ENCODE measurements at regions not wholly inside any gene's neighbourhood (a gene's known extent, or its start where the extent isn't known, plus 50 kb on each side); places are given as distances from the start of the nearest gene placed in this dataset.

DNA sequence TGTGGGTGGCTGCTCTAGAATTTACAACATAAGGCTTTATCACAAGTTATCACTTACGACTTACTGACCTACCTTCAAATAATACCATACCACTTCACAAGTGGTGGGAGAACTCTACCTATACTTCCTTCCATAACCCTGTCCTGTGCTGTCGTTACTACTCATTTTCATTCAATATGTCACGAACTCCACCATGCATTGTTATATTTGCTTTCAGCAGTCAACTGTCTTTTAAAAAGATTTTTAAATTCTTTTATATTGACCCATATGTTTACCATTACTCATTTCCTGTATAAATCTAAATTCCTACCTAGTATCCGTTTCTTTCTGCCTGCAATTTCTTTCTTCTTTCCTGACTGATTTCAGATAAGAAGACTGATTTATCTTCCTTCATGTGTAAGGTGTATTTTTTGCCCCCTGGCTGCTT lies 200.0 kb downstream of the KLF12 start:
- DNase-seq = no peak

GRCh38 chr13:73933795-73934194 lies 200.4 kb downstream of the KLF12 start:
- no peak for DNase-seq

- DNase-seq = no peak
These were observed 202.1 kb downstream of the KLF12 start for GRCh38 chr13:73932091-73932490.

GRCh38 chr13:73929287-73929932 lies 204.8 kb downstream of the KLF12 start:
- DNase-seq = no peak

- DNase-seq = no peak
These were observed 209.6 kb downstream of the KLF12 start for GRCh38 chr13:73924607-73925006.

DNA sequence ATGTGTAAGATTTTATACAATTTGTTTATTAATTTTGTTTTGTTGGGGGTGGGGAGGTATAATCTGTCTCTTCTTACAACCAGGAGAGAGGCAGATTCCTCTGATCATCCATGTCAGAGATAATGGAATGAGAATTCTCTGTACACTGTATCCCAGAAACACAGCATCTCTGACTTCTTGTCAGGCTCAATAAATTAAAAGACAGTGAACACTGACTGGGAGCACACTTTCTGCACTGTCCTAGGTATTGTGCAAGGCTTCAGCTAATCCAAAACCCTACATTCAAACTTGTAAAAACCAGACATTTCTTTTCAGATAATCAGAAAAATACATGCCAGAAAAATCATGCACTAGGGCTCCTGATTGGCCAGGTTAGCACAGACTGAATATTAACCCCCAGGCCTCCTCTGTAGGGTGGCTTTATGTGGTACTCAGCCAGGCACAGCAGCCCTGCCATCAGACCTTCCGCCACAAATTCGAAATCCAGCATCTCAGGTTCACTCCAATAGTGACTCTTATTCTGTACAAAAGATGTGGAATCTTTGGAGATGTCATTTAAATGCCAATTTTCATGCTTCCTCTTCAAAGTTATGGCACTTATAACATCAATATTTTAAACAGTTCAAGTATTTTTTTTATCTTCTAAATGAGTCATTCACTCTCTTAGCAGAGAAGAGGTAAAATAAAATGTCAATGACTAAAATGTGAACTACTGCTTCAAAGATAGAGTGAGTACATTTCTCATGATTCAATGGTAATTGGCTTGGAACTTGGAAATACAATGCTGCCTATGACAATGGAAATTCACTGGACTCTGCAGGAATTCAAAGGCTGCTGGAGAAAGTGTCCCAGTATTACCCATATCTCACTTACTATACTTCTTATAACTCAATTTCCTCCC lies 211.5 kb downstream of the KLF12 start:
- DNase-seq = no peak

DNA sequence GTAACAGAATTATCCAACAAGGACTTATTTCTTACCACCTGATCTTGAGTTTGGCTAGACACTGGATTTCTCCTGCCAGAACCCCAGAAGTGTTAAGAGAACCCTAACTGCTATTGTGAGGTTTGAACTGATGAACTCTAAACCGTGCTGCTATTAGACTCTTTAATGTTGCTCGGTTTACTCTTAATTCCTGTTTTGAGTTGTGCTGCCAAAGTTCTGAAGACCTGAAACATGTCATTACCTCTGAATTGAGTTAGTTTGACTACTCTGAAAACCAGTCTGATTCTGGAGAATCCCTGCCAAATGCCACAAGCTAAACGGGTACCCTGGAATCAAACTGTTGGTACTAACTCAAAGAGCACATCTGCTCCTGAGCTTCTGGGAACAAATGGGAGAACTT lies 215.5 kb downstream of the KLF12 start:
- no peak for DNase-seq

- no peak for DNase-seq
These were observed 220.3 kb downstream of the KLF12 start for GRCh38 chr13:73913751-73914518.

- no peak for DNase-seq
These were observed 221.0 kb downstream of the KLF12 start for GRCh38 chr13:73913079-73913740.

GRCh38 chr13:73911361-73911760 lies 222.8 kb downstream of the KLF12 start:
- DNase-seq = no peak

DNA sequence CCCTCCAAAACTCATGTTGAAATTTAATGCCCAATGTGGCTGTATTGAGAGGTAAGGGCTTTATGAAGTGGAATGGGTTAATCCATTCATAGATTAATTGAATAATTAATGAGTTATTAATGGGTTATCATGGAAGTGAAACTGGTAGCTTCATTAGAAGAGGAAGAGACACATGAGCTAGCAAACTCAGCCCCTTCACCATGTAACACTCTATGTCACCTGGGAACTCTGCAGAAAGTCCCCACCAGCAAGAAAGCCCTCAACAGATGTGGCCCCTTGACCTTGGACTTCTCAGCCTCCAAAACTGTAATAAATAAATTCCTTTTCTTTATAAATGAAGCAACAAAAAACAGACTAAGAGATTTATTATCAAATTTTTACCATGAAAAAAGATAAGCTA lies 223.5 kb downstream of the KLF12 start:
- no peak for DNase-seq

GRCh38 chr13:73908809-73909208 lies 225.4 kb downstream of the KLF12 start:
- DNase-seq = no peak

- DNase-seq = no peak
These were observed 229.6 kb downstream of the KLF12 start for GRCh38 chr13:73904625-73905024.

DNA sequence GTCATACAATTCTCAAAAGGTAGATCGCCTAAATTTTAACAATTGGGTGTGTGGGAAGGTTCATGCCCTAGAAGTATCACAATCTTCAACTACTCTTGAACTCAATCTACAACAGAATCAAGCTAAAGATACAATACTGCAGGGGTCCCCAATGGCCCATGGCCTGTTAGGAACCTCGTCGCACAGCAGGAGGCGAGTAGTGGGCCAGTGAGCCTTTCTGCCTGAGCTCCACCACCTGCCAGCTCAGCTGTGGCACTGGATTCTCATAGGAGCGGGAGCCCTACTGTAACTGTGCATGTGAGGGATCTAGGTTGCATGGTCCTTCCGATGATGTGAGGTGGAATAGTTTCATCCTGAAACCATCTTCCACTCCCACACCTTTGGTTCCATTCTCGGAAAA lies 230.6 kb downstream of the KLF12 start:
- DNase-seq = no peak

DNA sequence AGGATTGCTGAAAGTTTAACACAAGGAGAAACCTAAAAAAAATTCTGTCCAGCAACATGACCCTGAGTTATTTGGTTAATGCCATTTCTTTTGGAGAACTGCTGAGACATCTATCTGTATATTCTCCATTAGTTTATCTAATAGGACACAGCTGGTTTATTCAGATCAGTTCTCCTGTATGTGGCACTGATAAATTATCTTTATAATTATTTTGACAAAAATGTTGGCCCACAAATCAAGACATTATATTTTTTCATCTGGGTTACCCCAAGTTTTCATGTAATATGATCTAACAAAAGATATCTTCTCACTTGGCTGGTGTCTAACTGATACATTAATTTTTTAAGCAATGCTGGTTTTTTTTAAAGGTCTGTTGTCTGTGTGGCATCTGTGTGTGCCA lies 231.4 kb downstream of the KLF12 start:
- no peak for DNase-seq

- DNase-seq = no peak
These were observed 231.9 kb downstream of the KLF12 start for GRCh38 chr13:73902296-73902695.

GRCh38 chr13:73901324-73902068 lies 232.7 kb downstream of the KLF12 start:
- DNase-seq = no peak

DNA sequence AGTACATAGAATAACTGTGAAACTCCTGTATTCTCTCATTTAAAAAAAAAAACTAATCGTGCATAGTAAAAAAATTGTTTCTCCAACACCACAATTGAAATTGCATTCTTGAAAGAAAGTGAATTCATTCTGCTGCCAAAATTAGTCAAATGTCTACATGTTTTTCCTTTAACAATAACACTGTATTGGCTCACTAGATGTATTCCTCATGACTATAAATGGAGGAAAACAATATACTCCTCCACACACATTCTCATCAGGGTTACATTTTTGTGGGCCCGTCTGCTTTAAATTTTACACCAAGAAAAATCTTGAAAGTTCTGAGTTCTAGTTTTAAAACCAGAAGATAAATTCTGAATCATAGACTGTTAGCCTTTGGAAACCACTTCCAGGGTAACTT lies 233.6 kb downstream of the KLF12 start:
- DNase-seq = no peak

- no peak for DNase-seq
These were observed 235.3 kb downstream of the KLF12 start for GRCh38 chr13:73898899-73899298.

DNA sequence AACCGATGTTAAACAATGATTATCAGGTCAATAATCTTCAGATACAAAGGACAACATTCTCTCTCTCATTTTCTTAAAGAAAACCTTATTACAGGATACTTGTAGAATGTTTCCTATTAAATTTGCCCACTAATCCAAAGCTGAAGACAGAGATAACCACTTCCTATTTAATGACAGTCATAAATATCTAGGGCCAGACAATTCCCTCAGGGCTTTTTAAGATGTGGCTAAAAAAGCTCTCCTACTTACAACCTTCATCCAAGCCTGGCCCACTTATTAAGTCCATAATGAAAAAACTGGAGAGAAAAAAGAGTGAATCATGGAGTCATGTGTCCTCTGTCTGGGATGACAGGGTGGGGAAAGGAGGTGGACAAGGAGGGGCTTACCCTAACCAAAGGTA lies 235.9 kb downstream of the KLF12 start:
- DNase-seq = no peak

- DNase-seq = no peak
These were observed 239.1 kb downstream of the KLF12 start for GRCh38 chr13:73894995-73895571.
